KBM-7 (cell line): ENCODE measurements at regions not wholly inside any gene's neighbourhood (a gene's known extent, or its start where the extent isn't known, plus 50 kb on each side); places are given as distances from the start of the nearest gene placed in this dataset.
A peak's percentile ranks its signal among the peaks of the same experiment; 100 is the strongest.
"Not testable (repeated sequence)": the region's sequence is repeated elsewhere in the genome, so short reads cannot be mapped to it uniquely, and the experiment has no call there.

Source experiments
- DNase-seq: peaks from one replicate; pipeline ENCODE4 v3.0.0-alpha.2; 2015
- in situ Hi-C: fragments of 300-500 bp; cut with MboI; formaldehyde crosslinking; loops from 2 replicates; pipeline ENCODE4 v1.14.3; 2020; ENCODE audit warnings: low sequenced_read_pairs, low pct_unique_long_range_greater_than_20kb, mixed read lengths

DNA sequence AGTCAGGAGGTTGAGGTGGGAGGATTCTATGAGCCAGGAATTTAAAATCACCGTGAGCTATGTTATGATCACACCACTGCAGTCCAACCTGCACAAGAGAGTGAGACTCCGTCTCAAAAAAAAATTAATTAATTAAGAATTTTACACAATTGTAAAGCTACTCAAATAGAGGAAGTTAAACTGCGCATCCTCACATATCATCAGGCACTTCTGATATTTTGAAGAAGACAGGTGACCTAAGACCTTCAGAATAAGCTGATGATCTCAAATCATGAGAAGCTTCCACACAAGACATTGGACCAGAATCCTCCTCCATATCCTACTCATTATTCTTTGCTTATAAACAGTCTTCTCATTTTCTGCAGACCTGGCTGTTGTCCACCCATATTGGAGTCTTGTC, 800.9 kb downstream of the TMEM121 start:
- in situ Hi-C loops = no loop called here
- no peak for DNase-seq

DNA sequence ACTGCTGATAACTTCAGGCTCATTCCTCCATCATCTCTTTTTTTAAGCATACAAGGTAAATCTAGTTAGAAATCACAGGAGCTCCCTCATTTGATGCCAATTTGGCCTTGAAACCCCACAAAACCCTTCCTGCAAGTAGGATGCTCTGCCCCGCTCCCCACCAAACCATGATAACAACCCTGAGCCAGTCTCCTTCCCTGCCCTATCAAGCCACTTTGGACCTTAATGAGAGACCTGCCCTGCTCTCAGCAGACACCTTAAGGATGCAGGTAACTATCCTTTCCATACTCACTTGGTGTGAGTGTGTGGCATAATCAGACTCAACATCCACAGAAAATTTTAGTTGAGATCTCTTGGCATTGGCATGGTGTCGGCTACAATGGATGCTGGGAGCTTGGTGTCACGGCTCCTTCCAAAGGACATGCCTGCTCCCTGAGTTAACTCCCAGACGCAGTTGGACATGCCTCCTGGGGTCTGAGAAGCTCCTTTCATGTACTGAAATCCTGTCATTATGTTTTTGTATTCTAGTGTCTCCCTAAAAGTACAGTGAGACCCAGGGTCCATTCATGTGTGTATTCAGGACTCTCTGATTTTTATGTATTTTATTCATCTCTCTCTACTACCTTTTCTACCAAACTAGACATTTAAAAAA, 801.4 kb downstream of the TMEM121 start:
- DNase-seq, in situ Hi-C loops: not testable (repeated sequence)

DNA sequence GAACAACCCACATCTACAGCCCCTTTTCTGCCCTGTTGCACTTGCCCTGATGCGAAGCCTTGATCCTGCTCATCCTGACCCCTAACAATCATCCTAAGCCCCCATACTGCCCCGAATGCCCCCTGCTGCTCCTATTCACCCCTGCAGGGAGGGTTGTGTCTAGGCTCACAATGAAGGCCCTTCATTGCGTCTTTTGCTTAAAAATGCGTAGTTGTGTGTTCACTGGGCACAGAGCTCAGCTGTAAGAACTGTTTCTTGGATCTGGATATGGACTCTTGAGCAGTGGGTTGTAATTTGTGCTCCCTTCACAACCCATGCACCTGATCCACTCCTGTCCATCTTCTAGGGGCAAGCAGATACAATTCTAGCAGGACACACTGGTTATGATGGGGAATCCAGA, 802.9 kb downstream of the TMEM121 start:
- DNase-seq, in situ Hi-C loops: not testable (repeated sequence)

DNA sequence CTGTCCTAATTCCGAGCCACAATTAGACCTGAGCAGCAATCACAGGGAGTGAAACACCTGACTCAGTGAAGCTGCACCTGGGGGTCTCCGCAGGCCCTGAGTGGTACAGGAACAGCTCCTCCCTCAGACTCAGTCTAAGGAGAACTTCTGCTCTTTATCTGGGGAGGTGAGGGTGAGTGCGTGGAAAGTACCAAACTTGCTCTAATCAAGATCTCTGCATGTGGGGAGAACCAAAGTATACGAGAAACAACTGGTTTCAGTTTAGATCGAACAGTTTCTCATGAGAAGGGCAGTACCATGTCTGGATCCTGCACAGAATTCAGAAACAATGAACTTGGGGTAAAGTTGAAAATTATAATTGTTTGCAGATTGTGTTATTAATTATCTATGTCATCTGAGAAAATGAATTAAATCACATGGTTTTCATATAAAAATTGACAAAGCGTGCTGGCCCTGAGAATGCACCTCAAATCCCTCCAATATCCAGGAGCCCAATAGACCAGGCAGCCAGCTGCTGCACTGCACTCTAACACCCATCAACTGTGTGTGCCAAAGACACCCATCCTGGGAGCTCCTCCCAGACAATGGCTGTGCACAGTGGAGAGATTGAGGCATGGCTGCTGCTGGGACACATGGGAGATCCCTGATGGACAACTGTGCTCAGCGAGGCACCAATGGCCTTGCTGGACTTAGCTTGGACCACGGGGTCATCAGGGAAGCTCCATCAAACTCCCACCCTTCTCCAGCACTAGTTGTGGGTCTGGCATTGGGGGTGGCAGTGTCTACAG, 803.8 kb downstream of the TMEM121 start:
- in situ Hi-C loops, DNase-seq: not testable (repeated sequence)

DNA sequence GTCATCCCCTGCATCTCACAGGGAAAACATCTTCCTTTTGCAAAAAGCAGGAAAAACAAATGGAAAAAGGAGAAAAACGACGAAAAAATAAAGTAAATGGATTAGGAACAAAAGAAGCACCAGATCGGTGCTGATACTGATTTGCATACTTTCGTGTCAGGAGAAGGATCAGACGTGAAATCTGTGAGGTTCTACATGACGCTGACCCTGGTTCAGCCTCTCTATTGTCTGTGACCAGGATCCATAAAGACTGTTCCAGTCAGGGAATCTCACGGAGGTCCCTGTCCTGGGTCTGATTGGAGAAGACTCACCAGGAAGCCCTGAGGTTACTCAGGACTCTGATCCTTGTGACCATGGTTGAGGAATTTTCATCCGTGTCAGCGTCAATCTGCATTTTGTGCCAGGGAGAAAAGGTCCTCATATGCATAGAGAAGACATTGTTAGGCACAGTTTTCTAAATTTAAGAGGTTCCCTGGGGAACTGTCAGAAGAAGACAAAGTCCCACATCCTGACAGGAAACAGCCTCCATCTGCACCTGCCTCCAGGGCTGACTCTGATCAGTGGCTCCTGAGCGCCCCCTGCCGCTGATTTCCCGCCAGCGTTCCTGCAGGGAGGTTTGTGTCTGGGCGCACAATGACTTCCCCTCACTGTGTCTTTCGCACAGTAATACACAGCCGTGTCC, 808.2 kb downstream of the TMEM121 start:
- in situ Hi-C loops = not testable (repeated sequence)

DNA sequence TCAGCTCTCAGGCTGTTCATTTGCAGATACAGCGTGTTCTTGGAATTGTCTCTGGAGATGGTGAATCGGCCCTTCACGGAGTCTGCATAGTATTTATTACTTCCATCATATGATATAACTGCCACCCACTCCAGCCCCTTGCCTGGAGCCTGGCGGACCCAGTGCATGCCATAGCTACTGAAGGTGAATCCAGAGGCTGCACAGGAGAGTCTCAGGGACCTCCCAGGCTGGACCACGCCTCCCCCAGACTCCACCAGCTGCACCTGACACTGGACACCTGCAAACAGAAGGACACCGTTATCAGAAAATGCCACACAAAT, 808.7 kb downstream of the TMEM121 start:
- DNase-seq, in situ Hi-C loops: not testable (repeated sequence)

More for the DNA sequence above, 808.2 kb downstream of the TMEM121 start:
- DNase-seq = peak; percentile 79

DNA sequence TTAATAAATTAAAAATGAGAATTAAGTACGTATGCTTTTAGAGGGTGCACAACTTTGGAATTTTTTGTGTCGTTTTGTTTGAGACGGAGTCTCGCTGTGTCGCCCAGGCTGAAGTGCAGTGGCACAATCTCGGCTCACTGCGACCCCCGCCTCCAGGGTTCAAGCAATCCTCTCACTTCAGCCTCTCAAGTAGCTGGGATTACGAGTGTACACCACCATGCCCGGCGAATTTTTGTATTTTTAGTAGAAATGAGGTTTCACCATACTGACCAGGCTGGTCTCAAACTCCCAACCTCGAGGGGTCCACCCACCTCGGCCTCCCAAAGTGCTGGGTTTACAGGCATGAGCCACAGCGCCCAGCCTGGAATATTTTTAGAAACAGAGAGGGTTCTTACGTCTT, 812.4 kb downstream of the TMEM121 start:
- DNase-seq, in situ Hi-C loops: not testable (repeated sequence)

DNA sequence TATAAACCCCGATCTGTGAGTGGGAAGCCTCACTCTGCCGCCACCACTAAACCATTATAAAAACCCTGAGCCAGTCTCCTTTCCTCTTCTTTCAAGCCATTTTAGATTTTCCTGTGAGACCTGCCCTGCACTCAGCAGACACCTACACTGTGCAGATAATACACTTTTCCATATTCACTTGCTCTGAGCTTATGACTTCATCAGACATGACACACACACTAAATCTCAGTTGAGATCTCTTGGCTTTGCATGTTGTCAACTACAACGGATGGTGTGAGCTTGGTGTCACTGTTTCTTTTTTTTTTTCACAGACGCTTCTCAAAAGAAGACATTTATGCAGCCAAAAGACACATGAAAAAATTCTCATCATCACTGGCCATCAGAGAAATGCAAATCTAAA, 814.3 kb downstream of the TMEM121 start:
- in situ Hi-C loops, DNase-seq: not testable (repeated sequence)

DNA sequence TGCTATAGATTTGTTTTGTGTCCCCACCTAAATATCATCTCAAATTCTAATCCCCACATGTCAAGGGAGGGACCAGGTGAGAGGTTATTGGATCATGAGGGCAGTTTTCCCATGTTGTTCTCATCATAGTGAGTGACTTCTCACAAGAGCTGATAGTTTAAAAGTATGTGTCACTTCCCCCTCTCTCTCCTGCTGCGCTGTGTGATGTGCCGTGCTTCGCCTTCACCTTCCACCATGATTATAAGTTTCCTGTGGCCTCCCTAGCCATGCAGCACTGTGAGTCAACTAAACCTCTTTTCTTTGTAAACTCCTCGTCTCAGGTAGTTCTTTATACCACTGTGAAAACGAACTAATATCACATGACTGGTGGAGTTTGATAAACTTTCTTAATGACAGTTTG, 814.8 kb downstream of the TMEM121 start:
- DNase-seq, in situ Hi-C loops: not testable (repeated sequence)

DNA sequence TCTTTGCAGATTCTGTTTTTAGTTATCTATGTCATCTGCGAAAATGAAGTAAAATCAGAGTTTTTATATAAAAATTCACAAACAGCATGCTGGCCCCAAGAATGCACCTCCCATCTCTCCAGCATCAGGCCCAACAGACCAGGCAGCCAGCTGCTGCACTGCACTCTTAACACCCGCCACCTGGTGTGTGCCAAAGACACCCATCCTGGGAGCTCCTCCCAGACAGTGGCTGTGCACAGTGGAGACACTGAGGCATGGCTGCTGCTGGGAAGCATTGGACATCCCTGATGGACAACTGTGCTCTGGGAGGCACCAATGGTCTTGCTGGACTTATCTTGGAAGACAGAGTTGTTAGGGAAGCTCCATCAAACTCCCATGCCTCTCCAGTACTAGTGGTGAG, 817.2 kb downstream of the TMEM121 start:
- no peak for DNase-seq
- in situ Hi-C loops = no loop called here

DNA sequence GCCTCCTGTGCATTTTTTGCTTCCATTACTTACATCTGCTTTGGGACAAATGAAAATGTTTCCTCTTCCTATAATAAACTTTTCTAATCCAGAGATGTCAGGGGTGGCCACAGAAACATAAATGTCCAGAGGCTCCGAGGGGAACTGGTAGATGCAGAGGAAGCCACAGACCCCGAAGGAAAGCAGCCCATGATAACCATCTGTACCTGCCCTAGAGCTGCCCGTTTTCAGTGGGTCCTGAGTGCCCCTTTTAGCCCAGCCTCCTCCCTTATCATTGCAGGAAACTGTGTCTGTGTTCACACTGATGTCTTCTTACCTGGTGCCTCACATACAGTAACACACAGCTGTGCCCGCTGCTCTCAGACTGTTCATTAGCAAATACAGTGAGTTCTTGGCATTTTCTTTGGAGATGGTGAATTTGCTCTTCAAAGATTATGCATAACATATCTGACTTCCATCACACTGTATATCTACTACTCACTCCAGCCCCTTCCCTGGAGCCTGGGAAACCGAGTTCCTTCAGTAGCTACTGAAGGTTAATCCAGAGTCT, 817.8 kb downstream of the TMEM121 start:
- in situ Hi-C loops, DNase-seq: not testable (repeated sequence)

DNA sequence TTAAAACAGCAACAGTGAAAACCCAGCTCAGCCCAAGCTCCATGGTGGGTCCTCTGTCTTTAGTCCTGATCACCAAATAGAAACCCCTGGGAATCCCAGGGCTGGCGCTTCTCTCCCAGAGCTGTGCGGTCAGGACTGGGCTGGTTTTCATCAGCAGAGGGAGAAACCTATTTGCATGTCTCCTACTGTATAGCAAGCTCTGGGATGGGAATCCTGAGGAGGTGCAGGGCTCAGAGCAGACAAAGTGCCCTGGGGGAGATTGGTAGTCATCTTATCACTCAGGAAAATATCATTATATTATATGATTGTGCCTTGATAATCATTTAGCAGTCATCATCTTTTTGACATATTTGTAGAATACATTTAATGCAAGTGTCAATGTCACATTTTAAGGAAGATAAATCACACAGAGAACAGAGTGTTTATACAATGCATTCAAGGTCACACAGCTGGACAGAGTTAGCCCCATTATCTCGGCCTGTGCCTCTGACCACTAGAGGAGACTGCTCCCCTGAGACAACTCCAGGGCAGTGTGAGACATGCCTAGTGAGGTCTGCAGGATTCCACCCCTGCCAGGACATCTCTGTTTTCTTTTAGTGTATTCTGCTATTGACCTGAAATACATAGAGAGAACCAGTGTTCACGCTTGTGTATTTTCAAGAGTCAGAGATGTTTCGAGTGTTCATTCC, 818.6 kb downstream of the TMEM121 start:
- in situ Hi-C loops, DNase-seq: not testable (repeated sequence)

DNA sequence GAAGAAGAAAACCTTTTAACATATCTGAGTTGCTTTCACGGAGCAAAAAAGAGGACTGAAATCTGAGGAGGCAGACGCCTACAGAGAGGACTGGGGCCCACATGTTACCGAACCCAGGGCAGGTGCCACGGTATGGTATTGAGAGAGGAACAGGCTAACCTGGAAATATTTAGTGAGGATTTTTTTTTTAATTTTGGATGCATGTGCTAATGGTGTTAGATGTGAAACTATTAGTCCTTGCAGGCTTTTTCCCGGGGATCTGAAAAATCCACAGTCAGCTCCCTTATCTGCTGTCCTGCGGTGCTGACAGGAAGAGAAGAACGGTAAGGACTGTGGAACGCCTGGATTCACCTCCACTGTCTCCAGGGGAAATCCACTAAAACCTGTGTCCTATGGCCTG, 819.7 kb downstream of the TMEM121 start:
- no peak for DNase-seq
- in situ Hi-C loops = no loop called here

DNA sequence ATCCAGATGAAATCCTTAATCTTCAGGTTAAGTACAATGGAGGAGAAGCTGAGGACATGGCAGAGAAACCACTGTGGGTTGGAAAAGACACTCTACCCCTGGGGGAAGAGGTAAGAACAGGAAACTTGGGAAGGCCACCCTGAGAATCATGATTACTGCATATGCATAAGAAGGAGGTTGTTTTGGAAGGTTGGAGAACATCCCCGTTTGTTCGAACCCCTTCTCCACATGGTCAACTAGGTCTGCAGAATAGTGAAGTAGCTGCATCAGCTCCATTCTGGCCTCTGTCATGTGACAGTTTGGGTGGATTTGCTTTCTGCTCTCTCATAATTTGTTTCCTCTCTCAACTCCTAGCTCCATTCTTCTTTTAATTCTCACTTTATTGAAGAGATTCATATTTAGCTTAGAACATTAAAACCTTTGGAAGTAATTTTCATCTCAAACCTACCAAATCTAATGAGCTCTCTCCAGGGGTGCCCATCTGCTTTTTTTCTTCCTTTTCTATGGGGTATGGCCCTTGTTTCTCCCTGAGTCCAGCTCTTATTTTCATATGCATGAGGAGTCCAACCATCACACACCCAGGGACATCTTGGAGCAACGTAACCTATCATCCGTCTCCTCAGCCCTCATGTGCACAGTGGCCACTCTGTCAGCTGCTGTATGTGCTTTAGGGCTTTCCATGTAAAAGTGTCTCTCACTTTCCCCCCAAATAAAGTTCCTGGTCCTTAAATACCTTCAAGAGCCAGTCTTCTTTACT, 820.3 kb downstream of the TMEM121 start:
- in situ Hi-C loops = no loop called here
- DNase-seq = no peak

DNA sequence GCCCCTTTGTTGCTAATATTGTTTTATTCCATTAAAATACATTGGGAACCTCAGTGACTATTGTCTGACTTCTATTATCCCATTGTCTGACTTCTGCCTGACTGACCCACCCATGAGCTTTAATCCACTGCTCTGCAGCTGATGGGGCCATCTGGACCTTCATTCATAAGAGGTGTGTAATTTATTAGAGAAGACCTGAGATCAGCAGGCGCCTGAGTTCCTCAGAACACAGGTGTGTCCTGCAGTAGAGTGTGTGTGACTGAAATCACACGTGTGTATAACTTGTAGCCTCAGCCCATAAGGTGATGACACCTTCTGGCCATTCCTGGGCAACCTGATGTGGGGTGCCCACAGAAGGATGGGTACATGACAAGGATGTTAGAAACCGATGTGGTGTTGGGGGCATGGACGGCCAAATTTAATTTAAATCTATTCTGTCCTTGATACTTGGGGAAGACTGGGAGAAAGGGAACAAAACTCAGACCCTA, 821.0 kb downstream of the TMEM121 start:
- in situ Hi-C loops = no loop called here
- no peak for DNase-seq

DNA sequence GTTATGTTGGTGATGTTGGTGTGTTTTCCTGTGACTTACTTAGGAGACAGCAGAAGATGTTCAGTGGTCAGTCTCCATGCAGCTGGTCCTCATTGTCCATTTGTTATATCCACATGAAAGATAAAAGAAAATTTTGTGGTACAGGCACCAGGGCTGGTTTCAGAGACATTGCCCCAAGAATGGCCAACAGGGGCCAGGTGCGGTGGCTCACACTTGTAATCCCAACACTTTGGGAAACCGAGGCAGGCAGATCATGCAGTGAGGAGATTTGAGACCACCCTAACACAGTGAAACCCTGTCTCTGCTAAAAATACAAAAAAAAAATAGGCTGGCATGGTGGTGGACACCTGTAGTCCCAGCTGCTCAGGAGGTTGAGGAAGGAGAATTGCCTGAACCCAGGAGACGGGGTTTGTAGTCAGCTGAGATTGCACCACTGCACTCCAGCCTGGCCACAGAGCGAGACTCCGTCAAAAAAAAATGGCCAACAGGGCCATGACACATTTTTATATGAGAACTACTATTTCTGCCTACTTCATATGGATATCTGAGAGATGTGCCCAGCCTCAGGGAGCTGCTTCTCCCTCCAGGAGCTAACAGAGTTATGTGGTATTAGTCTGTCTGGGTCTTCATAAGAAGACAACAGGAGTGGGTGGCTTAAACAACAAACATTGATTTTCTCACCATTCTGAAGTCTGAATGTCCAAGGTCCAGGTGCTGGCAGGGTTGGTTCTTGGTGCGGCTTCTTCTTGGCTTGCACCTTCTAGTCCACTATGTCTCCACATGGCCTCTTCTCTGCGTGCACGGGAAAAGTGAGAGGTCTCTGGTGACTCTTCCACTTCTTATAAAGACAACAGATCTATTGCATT, 821.7 kb downstream of the TMEM121 start:
- DNase-seq = no peak
- in situ Hi-C loops = no loop called here

DNA sequence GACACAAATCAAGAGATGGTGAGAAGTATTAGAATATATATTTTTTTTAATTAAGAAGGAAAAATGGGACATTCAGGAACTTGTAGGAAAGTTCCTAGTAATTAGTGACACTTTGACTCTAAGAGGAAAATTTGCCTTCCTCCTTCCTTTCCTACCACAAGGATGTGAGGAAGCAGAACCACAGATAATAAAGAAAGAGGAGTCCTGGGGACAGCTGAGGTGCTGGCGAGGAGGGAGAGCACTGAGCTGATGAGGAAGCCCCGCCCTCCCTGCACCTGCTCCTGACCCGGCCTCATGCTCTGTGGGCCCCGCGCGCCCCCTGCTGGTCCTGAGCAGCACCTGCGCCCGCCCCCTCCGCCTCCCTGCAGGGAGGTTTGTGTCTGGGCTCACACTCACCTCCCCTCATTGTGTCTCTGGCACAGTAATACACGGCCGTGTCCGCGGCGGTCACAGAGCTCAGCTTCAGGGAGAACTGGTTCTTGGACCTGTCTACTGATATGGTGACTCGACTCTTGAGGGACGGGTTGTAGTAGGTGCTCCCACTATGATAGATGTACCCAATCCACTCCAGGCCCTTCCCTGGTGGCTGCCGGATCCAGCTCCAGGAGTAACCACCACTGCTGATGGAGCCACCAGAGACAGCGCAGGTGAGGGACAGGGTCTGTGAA, 822.6 kb downstream of the TMEM121 start:
- in situ Hi-C loops = not testable (repeated sequence)
- peak; percentile 74 for DNase-seq
